Stomach (tissue), 8 donors: ENCODE measurements at regions not wholly inside any gene's neighbourhood (a gene's known extent, or its start where the extent isn't known, plus 50 kb on each side); places are given as distances from the start of the nearest gene placed in this dataset.

Source experiments
- DNase-seq, 2 donors: peaks; one replicate each; pipeline versions ENCODE4 v3.0.0 to v3.0.0-alpha.2; 2013 to 2019
- H3K27ac ChIP-seq, 5 donors: fragments of 200-600 bp in 4 of 5; sonication (generic) in 4 of 5; one replicate each; pipeline ENCODE4 v1.5.1; 2013 to 2019; ENCODE audit warnings: mild to moderate bottlenecking in 1 of 5, moderate library complexity in 1 of 5
- H3K27me3 ChIP-seq, 3 donors: fragments of 200-600 bp; sonication (generic); one replicate each; pipeline ENCODE4 v1.5.1; 2017 to 2019; ENCODE audit warnings: mixed run types in 1 of 3
- H3K36me3 ChIP-seq, 4 donors: fragments of 200-600 bp; sonication (generic); 1 replicate in 3 of 4; 2 replicates in 1 of 4; pipeline ENCODE4 v1.5.1; 2016 to 2019
- H3K4me1 ChIP-seq, 4 donors: fragments of 200-600 bp; sonication (generic); one replicate each; pipeline ENCODE4 v1.5.1; 2016 to 2019
- H3K4me3 ChIP-seq, 4 donors: fragments of 200-600 bp; sonication (generic) in 3 of 4; one replicate each; pipeline ENCODE4 v1.5.1; 2016 to 2019; ENCODE audit warnings: mild to moderate bottlenecking in 1 of 4
- H3K9me3 ChIP-seq, 4 donors: fragments of 200-600 bp; sonication (generic); one replicate each; pipeline ENCODE4 v1.5.1; 2016 to 2019
- EP300 ChIP-seq: sonication (generic); formaldehyde crosslinking; IDR thresholded peaks from one replicate; pipeline ENCODE4 v1.6.1; 2017; ENCODE audit warnings: antibody characterized with exemption
- POLR2A ChIP-seq, 4 donors: fragments of 450-650 bp; IDR thresholded peaks; one replicate each; pipeline ENCODE4 v1.6.1; 2016; ENCODE audit warnings: antibody characterized with exemption in 4 of 4, control low read depth in 2 of 4, mild to moderate bottlenecking in 1 of 4, moderate library complexity in 1 of 4
- POLR2AphosphoS5 ChIP-seq, 3 donors: sonication (generic); formaldehyde crosslinking; IDR thresholded peaks; one replicate each; pipeline ENCODE4 v1.6.1; 2016; ENCODE audit warnings: antibody characterized with exemption in 3 of 3
- WGBS, 5 donors: extraction: QIAGEN DNeasy Blood & Tissue Kit in 3 of 5; methylation state at CpG; one replicate each; pipeline versions ENCODE4 v1.1.5 to v1.1.7; 2013 to 2018; 5-methylcytosine and 5-hydroxymethylcytosine counted together
- intact Hi-C: fragments of 100-400 bp; cut with DNase I; formaldehyde crosslinking; loops from one replicate; pipeline ENCODE4 v1.15.1; 2023; ENCODE audit warnings: low total_unique reads
- TF ChIP-seq, protein P1 (sequence below), 7 experiments: fragments of 450-650 bp in 4 of 7; fragments of 200-600 bp in 3 of 7; sonication (generic) in 3 of 7; IDR thresholded peaks; one replicate each; pipeline ENCODE4 v1.5.1; 2016 to 2019; ENCODE audit warnings: antibody characterized with exemption in 7 of 7, control low read depth in 2 of 7, mild to moderate bottlenecking in 1 of 7
- donor health status: healthy with polysubstance abuse.
- donor health status: Bipolar disorder and iron deficiency.
- donor health status: healthy.

DNA sequence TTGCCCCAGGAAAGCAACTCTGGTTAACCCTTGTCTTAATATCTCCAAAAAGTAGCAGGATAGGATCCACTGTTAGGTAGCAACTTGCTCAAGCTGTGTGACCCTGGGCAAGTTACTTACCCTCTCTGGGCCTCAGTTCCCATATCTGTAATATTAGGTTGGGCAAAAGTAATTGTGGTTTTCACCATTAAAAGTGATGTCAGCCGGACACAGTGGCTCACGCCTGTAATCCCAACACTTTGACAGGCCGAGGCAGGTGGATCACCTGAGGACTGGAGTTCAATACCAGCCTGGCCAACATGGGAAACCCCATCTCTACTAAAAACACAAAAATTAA lies 179.3 kb downstream of the FOXL1 start:
- H3K27ac ChIP-seq = no peak overlapping the region
- intact Hi-C loops = no loop called here
- no peak for DNase-seq
- H3K9me3 ChIP-seq = no peaks in the 10 kb centered on the region
- peaks cover 0 to 76% (median 25%) of the 10 kb centered on the region in 3 donors for H3K27me3 ChIP-seq
- peaks cover 0 to 13% (median 5%) of the 10 kb centered on the region in 4 donors for H3K4me1 ChIP-seq
- H3K36me3 ChIP-seq = no peaks in the 10 kb centered on the region
- TF ChIP-seq EP300 = no peak
- no peak for TF ChIP-seq POLR2AphosphoS5 (IDR thresholded peaks at IDR 0.05)
- TF ChIP-seq, protein P1, sequence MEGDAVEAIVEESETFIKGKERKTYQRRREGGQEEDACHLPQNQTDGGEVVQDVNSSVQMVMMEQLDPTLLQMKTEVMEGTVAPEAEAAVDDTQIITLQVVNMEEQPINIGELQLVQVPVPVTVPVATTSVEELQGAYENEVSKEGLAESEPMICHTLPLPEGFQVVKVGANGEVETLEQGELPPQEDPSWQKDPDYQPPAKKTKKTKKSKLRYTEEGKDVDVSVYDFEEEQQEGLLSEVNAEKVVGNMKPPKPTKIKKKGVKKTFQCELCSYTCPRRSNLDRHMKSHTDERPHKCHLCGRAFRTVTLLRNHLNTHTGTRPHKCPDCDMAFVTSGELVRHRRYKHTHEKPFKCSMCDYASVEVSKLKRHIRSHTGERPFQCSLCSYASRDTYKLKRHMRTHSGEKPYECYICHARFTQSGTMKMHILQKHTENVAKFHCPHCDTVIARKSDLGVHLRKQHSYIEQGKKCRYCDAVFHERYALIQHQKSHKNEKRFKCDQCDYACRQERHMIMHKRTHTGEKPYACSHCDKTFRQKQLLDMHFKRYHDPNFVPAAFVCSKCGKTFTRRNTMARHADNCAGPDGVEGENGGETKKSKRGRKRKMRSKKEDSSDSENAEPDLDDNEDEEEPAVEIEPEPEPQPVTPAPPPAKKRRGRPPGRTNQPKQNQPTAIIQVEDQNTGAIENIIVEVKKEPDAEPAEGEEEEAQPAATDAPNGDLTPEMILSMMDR (IDR thresholded peaks at IDR 0.05) = no peak
- TF ChIP-seq POLR2A (IDR thresholded peaks at IDR 0.05) = no peak
- WGBS, 5 donors = 93 to 98% (median 96%) methylated on average over 3 of the region's 3 CpGs
- no peak overlapping the region for H3K4me3 ChIP-seq

DNA sequence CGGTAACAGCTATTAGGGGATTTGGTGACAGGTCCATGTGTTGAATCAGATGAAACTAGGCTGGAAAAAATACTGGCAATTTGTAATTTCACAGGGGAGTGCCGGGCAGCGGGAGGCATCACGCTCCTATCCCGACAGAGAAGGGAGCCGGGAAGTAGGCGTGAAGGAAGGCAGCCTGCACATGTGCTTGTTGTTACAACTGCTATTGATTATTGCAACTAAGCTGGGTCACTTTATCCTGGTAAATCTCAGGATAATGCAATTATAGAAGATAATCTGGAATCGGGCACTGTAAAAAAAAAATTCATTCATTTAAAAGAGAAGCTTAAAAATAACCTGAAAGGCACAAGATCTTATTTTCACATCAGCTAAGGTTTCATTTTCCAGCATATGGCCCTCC lies 180.6 kb downstream of the FOXL1 start:
- TF ChIP-seq POLR2A (IDR thresholded peaks at IDR 0.05) = no peak
- TF ChIP-seq, protein P1 (IDR thresholded peaks at IDR 0.05) = no peak
- TF ChIP-seq EP300 = no peak
- no peak for TF ChIP-seq POLR2AphosphoS5 (IDR thresholded peaks at IDR 0.05)
- Histone ChIP-seq H3K27ac (no peak overlapping the region), H3K27me3 (peaks cover 0 to 85% (median 25%) of the 10 kb centered on the region in 3 donors), H3K4me3 (no peak overlapping the region), H3K36me3 (no peaks in the 10 kb centered on the region), H3K4me1 (peaks cover 0 to 13% (median 5%) of the 10 kb centered on the region in 4 donors), H3K9me3 (no peaks in the 10 kb centered on the region)
- 58 to 70% (median 62%) methylated on average over 8 of the region's 8 CpGs for WGBS, 5 donors
- no peak for DNase-seq
- intact Hi-C loops = no loop called here

DNA sequence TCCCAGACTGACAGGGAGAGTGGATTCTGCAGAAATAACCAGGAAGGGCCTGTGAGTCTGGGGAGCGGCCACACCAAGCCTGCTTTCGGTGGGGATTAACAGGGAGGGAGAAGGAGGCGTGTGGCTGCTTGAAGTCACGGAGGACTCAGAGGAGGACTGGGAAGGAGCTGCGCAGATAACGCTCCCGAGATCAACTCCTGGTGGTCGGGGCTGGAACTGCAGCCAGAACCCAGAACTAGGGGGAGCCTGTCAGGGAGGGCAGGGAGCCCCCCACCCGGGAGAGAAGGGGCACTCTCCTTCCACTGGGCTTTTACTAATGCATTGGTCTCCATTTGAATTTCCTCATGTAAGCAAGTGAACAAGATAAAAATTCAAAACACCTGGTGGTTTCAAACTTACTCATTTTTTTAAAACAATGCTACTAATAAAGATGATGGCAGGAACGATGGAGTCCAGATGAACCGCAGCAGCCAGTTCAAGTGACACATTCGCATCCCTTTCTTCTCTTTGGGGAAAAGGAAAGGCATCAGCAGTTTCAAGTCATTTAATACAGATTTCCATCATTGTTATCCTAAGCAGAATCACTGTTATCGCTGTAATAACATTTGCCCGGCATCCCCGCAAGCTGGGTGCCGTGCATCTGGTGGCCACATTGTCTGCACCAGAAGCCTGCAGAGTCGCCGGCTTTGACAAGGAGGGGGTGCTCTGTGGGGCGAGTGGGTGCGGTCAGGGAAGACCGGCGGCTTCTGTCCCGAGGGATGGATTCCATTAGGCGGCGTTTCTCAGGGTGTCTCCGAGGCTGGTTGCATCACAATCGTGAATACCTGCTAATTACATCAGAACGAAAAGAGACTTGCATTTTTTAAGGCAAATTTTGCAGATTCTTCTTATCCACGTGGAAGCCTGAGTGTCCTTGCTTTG lies 183.0 kb downstream of the FOXL1 start:
- Histone ChIP-seq H3K4me1 (peaks cover 0 to 13% (median 5%) of the 10 kb centered on the region in 4 donors), H3K9me3 (peaks cover 0 to 6% (median 0%) of the 10 kb centered on the region in 4 donors), H3K27me3 (peaks cover 0 to 100% (median 20%) of the 10 kb centered on the region in 3 donors), H3K36me3 (no peaks in the 10 kb centered on the region), H3K4me3 (no peak overlapping the region), H3K27ac (no peak overlapping the region)
- no peak for TF ChIP-seq POLR2A (IDR thresholded peaks at IDR 0.05)
- no peak for TF ChIP-seq POLR2AphosphoS5 (IDR thresholded peaks at IDR 0.05)
- TF ChIP-seq EP300 = no peak
- TF ChIP-seq, protein P1 (IDR thresholded peaks at IDR 0.05) = peak in 4 of 7 experiments; percentile 39 to 80 (median 76)
- intact Hi-C loops = no loop called here
- 16 to 34% (median 23%) methylated on average over 25 to 29 of the region's 29 CpGs for WGBS, 5 donors
- peak; percentile 36 to 74 for DNase-seq

DNA sequence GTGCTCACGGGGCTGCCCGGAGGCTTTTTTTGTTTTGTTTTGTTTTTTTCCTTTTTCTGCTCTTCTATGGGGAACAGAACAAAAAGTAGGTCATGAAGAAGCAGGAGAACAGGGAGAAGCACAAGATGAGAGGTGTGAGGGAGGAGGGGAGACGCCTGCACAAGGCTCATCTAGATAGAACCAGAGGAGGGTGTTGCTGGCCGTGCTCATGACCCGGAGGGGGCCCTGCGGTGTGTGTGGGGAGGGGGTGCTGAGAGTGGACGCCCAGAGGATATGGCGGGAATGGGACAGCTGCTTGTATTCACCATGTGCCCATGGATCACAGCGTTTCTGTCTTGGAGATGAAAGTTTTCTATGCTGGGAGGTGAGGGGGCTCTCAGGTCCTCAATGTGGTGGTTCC lies 183.7 kb downstream of the FOXL1 start:
- no peaks in the 10 kb centered on the region for H3K36me3 ChIP-seq
- WGBS, 5 donors = 43 to 55% (median 49%) methylated on average over 9 of the region's 9 CpGs
- DNase-seq = no peak
- no peak for TF ChIP-seq POLR2A (IDR thresholded peaks at IDR 0.05)
- TF ChIP-seq EP300 = no peak
- H3K9me3 ChIP-seq = peaks cover 0 to 6% (median 2%) of the 10 kb centered on the region in 4 donors
- H3K4me1 ChIP-seq = peaks cover 0 to 13% (median 5%) of the 10 kb centered on the region in 4 donors
- no peak overlapping the region for H3K27ac ChIP-seq
- intact Hi-C loops = no loop called here
- H3K27me3 ChIP-seq = peaks cover 0 to 99% (median 20%) of the 10 kb centered on the region in 3 donors
- no peak overlapping the region for H3K4me3 ChIP-seq
